Keratinocyte (primary cell): ENCODE measurements at regions not wholly inside any gene's neighbourhood (a gene's known extent, or its start where the extent isn't known, plus 50 kb on each side); places are given as distances from the start of the nearest gene placed in this dataset.

Source experiments
- DNase-seq: peaks from one replicate; pipeline ENCODE4 v3.0.0-alpha.2; 2011; ENCODE audit warnings: low read depth, missing footprints, low spot score
- FAIRE-seq: peaks from 2 replicates; lab custom pipeline; 2011; peaks lifted over from hg19 to GRCh38; lab: Jason Lieb, UNC
- H2AFZ ChIP-seq: 2 replicates; pipeline ENCODE4 v1.6.0; 2012; ENCODE audit warnings: low read length, control low read depth, inconsistent platforms; ENCODE audit not compliant: control insufficient read depth
- H3K27ac ChIP-seq: 2 replicates; pipeline ENCODE4 v1.5.1; 2011; ENCODE audit warnings: low read length; ENCODE audit not compliant: control insufficient read depth, insufficient read depth
- H3K27me3 ChIP-seq: 3 replicates; pipeline ENCODE4 v1.6.0; 2011; ENCODE audit warnings: low read length; ENCODE audit not compliant: control insufficient read depth, insufficient read depth; ENCODE audit errors: extremely low read depth
- H3K36me3 ChIP-seq, 2 experiments: 2 replicates in 1 of 2; 3 replicates in 1 of 2; pipeline ENCODE4 v1.5.1; 2011; ENCODE audit warnings: low read length in 2 of 2, mild to moderate bottlenecking in 1 of 2; ENCODE audit not compliant: control insufficient read depth in 2 of 2, insufficient read depth in 2 of 2; ENCODE audit errors: extremely low read depth in 1 of 2
- H3K4me1 ChIP-seq: 3 replicates; pipeline ENCODE4 v1.5.1; 2011; ENCODE audit warnings: low read length; ENCODE audit not compliant: control insufficient read depth, insufficient read depth; ENCODE audit errors: extremely low read depth
- H3K4me2 ChIP-seq: 3 replicates; pipeline ENCODE4 v1.6.0; 2011; ENCODE audit warnings: low read depth, low read length; ENCODE audit not compliant: control insufficient read depth, insufficient read depth; ENCODE audit errors: extremely low read depth
- H3K4me3 ChIP-seq, 3 experiments: fragments of 200-600 bp in 1 of 3; sonication (generic) in 1 of 3; 2 replicates in 2 of 3; 3 replicates in 1 of 3; pipeline ENCODE4 v1.5.1; 2011 to 2016; ENCODE audit warnings: low read length in 3 of 3, mild to moderate bottlenecking in 3 of 3, control low read depth in 2 of 3, inconsistent platforms in 1 of 3, low read depth in 1 of 3, mixed read lengths in 1 of 3, mixed run types in 1 of 3, moderate library complexity in 1 of 3; ENCODE audit not compliant: control insufficient read depth in 2 of 3, insufficient read depth in 2 of 3; ENCODE audit errors: extremely low read depth in 1 of 3
- H3K79me2 ChIP-seq: 2 replicates; pipeline ENCODE4 v1.6.0; 2012; ENCODE audit warnings: low read length; ENCODE audit not compliant: control insufficient read depth, insufficient read depth
- H3K9ac ChIP-seq: 3 replicates; pipeline ENCODE4 v1.6.0; 2011; ENCODE audit warnings: low read length; ENCODE audit not compliant: control insufficient read depth, insufficient read depth; ENCODE audit errors: extremely low read depth
- H3K9me1 ChIP-seq: 3 replicates; pipeline ENCODE4 v1.6.0; 2011; ENCODE audit warnings: low read length; ENCODE audit not compliant: control insufficient read depth, insufficient read depth; ENCODE audit errors: extremely low read depth
- H3K9me3 ChIP-seq: 2 replicates; pipeline ENCODE4 v1.5.1; 2012; ENCODE audit warnings: low read depth, low read length; ENCODE audit not compliant: control insufficient read depth
- H4K20me1 ChIP-seq: 3 replicates; pipeline ENCODE4 v1.6.0; 2011; ENCODE audit warnings: low read length; ENCODE audit not compliant: control insufficient read depth, insufficient read depth; ENCODE audit errors: extremely low read depth
- CTCF ChIP-seq, 3 experiments: IDR thresholded peaks in 1 of 3; conservative IDR thresholded peaks in 1 of 3; optimal IDR thresholded peaks in 1 of 3; 2 replicates in 2 of 3; 3 replicates in 1 of 3; pipeline versions ENCODE3 to v1.5.1; 2011; ENCODE audit warnings: low read length in 3 of 3, mild to moderate bottlenecking in 3 of 3, moderate library complexity in 2 of 3, control low read depth in 1 of 3, inconsistent platforms in 1 of 3; ENCODE audit not compliant: insufficient read depth in 2 of 3; ENCODE audit errors: extremely low read depth in 1 of 3
- EZH2 ChIP-seq: IDR thresholded peaks from one replicate; pipeline ENCODE4 v1.6.1; 2012; ENCODE audit warnings: inconsistent platforms, mild to moderate bottlenecking, low read length, moderate library complexity
- dilution Hi-C: fragments of 300-500 bp; cut with MboI; formaldehyde crosslinking; loops from one replicate; pipeline ENCODE4 v1.7.0; 2020; ENCODE audit warnings: low sequenced_read_pairs; ENCODE audit not compliant: extremely low pct_ligation_motif_present

DNA sequence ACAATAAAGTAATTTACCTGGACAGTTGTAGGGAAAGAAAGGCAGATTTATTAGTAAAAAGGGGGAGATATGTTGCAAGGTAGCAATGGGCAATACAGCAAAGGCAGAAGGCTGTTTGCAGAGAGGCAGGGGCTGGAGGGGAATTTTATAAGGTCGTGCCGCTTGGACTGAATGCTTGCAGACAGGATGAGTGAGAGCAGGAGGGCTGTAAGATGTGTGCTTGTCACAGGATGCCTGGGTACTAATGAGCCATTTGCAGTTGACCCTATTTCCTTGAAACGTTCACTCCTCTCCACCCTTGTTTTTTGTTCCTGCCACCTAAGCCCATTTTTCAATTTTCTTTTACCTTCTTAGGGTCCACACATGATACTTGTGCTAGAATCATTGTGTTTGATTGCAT, 214.7 kb downstream of the TRAM1L1 start:
- no peak overlapping the region for H2AFZ ChIP-seq
- no peaks in the 10 kb centered on the region for H4K20me1 ChIP-seq
- H3K36me3 ChIP-seq, result no peaks in the 10 kb centered on the region
- no peak overlapping the region for H3K9ac ChIP-seq
- FAIRE-seq (no peak), DNase-seq (no peak)
- H3K4me3 ChIP-seq, result no peak overlapping the region
- dilution Hi-C loops, result no loop called here
- no peak overlapping the region for H3K27ac ChIP-seq
- H3K4me1 ChIP-seq, result no peaks in the 10 kb centered on the region
- H3K9me3 ChIP-seq, result no peaks in the 10 kb centered on the region
- no peaks in the 10 kb centered on the region for H3K9me1 ChIP-seq
- TF ChIP-seq CTCF (optimal IDR thresholded peaks at IDR 0.05 in 1 of 3, IDR thresholded peaks at IDR 0.05 in 1 of 3, conservative IDR thresholded peaks at IDR 0.05 in 1 of 3; ENCODE audit: extremely low read depth in 1 of 3, insufficient read depth in 2 of 3, low read length in 3 of 3) (no peak), EZH2 (no peak)
- no peaks in the 10 kb centered on the region for H3K79me2 ChIP-seq
- H3K27me3 ChIP-seq, result no peaks in the 10 kb centered on the region
- no peak overlapping the region for H3K4me2 ChIP-seq

DNA sequence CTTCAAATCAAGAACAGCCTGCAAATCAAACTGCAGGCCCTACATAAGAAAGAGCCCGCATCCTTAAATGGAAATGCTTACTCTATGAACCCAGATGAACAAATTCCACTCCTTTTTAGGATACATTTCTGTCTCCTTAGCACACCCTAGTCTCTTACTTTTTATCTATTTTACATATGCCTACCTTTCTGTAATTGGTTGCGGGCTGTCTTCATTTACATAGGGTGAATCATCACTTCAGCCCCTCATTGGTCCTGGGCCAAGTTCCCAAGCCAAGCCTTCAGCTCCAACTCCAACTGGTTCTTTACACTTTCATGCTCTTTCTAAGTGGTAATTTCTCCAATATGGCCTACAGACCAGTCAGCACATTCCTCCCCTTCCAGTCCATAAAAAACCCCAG, 219.3 kb downstream of the TRAM1L1 start:
- Histone ChIP-seq H3K27me3 (no peaks in the 10 kb centered on the region), H3K4me1 (no peaks in the 10 kb centered on the region), H3K4me3 (no peak overlapping the region), H3K36me3 (no peaks in the 10 kb centered on the region), H3K9me3 (no peaks in the 10 kb centered on the region), H3K4me2 (no peak overlapping the region), H3K9me1 (no peaks in the 10 kb centered on the region), H4K20me1 (no peaks in the 10 kb centered on the region), H2AFZ (no peak overlapping the region), H3K27ac (no peak overlapping the region), H3K9ac (no peak overlapping the region), H3K79me2 (no peaks in the 10 kb centered on the region)
- dilution Hi-C loops, result no loop called here
- no peak for TF ChIP-seq CTCF (optimal IDR thresholded peaks at IDR 0.05 in 1 of 3, IDR thresholded peaks at IDR 0.05 in 1 of 3, conservative IDR thresholded peaks at IDR 0.05 in 1 of 3; ENCODE audit: extremely low read depth in 1 of 3, insufficient read depth in 2 of 3, low read length in 3 of 3)
- no peak for TF ChIP-seq EZH2
- no peak for DNase-seq
- no peak for FAIRE-seq
